NCI-H524 (cell line): ENCODE measurements at regions not wholly inside any gene's neighbourhood (a gene's known extent, or its start where the extent isn't known, plus 50 kb on each side); places are given as distances from the start of the nearest gene placed in this dataset.
"Not testable (repeated sequence)": the region's sequence is repeated elsewhere in the genome, so short reads cannot be mapped to it uniquely, and the experiment has no call there.

Experiments
- DNase-seq, 2 experiments: peaks; one replicate each; lab custom pipeline; 2025; lab: John Stamatoyannopoulos, UW

- no peak for DNase-seq
Observed at GRCh38 chr10:93221171-93221496, 147.4 kb downstream of the CYP26A1 start.

DNA sequence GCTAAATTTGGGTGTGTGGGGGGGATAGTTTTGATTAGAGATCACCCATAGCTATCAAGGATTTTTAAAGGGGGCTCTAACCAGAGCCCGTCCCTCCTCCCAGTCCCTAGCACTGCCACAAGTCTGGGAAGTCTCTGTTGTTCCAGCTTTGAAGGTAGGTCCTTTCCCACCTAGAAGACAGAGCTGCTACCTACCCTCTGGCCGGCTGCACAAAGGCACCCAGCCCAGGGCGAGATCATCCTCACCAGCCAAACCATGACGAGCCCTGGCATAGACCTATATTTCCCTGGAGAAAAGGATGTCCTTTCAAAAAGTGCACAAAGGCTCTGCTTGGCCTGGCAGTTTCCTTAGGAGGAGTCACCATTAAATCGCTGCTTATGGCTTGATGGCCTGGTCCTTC lies 147.8 kb downstream of the CYP26A1 start:
- no peak for DNase-seq

DNA sequence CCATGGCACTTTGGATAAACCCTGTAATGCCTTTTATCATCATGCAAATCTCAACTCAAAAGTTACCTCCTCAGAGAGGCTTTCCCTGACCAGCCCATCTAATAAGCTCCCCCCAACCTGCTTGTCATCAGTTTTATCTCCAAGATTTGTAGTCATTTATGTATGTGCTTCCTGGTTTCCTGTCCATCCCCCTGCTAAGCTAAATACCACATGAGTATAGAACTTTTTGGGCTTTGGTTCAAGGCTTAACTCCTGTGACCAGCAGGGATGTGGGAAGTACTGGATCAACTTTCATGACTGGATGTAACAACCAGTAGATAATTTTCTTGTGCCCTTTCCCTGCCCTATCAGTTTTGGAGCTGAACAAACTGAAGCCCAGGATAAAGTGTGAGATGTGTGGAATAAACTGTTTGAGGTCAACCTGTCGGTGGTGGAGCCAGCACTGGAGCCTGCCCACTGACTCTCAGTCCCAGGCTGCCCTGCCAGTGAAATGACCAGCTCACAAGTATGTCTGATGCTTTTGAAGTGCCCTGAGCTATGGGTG lies 148.6 kb downstream of the CYP26A1 start:
- no peak for DNase-seq

DNA sequence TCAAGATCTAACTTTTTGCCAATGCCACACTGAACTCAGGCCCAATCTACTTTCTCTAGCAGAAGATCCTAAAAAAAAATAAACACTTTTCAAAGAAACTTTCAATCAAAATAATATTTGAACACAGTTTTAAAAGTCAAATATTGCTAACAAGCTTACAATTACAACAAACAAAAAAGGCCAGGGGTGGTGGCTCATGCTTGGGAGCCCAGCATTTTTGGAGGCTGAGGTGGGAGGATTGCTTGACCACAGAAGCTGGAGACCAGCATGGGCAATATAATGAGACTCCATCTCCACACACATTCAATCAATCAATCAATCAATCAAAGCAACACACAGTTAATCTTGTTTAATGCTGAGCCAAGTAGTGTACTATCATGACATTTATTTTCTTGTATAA lies 149.2 kb downstream of the CYP26A1 start:
- DNase-seq, result no peak

DNA sequence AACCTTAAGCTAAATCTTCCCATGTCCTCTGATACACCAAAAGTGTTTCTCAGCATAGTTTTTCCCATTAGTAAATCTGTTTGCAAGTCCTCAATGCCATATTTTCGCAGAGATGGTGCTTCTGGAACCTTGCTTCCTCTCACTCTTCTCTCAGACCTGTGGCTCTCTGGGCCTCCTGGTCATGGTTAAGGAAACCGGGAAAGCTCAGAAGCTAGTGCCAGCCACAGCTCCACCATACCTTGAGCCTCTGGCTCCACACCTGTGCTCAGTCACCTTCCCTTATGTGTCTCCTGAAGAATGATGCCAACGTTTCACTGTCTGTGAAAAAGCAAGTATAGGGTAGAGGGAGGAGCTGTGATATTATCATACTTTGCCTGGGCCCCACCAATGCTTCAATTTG lies 149.6 kb downstream of the CYP26A1 start:
- DNase-seq, result no peak

- DNase-seq, result no peak
Observed at GRCh38 chr10:93224005-93224779, 150.5 kb downstream of the CYP26A1 start.

DNA sequence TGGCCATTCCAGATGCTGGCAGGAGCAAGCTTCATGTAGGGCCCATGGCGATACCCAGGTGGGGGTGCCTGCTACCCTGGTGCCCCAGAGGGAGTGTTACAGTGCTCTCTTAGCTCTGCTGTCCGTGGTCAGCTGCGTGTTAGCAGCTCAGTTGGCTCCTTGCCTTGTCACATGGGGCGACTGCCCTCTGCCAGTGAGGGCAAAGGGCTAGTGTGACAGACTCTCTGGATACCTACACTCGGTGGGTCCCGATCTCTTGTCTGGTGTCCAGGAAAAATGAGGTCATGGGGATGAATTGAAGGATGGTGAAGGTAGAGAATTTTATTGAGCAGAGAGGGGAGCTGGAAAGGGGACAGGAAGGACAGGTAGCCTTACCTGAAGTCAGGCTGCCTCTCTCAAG lies 152.2 kb downstream of the CYP26A1 start:
- no peak for DNase-seq

- no peak for DNase-seq
Observed at GRCh38 chr10:93226619-93227018, 152.9 kb downstream of the CYP26A1 start.

DNA sequence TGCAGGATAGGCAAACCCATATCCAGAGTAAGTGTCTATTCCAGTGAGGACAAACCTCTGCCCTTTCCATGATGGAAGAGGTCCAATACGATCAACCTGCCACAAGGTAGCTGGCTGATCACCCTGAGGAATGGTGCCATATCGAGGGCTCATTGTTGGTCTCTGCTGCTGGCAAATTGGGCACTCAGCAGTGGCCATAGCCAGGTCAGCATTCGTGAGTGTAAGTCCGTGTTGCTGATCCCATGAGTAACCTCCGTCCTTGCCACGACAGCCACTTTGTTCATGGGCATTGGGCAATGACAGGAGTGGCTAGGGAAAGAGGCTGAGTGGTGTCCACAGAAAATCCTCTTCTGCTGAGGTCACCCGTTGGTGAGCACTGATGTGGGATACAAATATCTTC lies 156.9 kb downstream of the CYP26A1 start:
- DNase-seq, result not testable (repeated sequence)

DNA sequence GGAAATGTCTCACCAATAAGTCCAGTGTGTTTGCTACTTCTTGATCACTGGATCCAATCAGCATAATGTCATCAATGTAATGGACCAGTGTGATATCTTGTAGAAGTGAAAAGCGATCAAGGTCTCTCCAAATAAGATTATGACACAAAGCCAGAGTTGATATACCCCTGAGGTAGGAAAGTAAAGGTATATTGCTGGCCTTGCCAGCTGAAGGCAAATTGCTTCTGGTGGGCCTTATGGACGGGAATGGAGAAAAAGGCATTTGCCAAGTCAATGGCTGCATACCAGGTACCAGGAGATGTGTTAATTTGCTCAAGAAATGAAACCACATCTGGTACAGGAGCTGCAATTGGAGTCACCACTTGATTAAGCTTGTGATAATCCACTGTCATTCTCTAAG lies 158.5 kb downstream of the CYP26A1 start:
- not testable (repeated sequence) for DNase-seq

DNA sequence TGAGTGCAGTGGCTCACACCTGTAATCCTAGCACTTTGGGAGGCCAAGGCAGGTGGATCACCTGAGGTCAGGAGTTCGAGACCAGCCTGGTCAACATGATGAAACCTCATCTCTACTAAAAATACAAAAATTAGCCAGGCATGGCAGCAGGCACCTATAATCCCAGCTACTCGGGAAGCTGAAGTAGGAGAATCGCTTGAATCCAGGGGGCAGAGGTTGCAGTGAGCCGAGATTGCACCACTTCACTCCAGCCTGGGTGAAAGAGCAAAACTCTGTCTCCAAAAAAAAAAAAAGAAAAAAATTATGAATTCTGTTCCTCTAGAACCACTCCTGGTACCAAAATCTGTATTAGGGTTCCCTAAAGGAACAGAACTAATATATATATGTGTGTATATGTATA lies 161.2 kb downstream of the CYP26A1 start:
- DNase-seq, result not testable (repeated sequence)

GRCh38 chr10:93235686-93236085 lies 162.0 kb downstream of the CYP26A1 start:
- no peak for DNase-seq

GRCh38 chr10:93236393-93237040 lies 162.8 kb downstream of the CYP26A1 start:
- no peak for DNase-seq

DNA sequence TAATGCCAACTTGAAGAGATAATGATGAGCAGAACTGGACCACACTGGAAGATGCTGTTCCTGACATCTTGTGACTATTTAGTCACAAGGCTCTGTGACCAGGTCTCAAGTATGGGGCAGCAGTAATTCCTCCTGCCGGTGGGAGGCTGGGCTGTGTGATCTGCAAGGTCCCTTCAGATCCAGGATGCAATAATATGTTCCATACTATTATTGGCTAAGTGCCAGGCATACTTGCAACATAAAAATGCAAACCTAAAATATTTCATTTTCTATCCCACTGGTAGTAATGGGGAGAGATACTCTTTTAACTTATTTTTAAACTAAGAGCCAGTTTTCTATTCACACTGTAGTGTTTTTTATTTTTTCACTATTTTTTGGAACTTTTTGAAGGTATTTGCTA lies 171.5 kb downstream of the CYP26A1 start:
- no peak for DNase-seq

- DNase-seq, result peak in 1 of 2 experiments; percentile 2
Observed at GRCh38 chr10:93245779-93246178, 172.1 kb downstream of the CYP26A1 start.

DNA sequence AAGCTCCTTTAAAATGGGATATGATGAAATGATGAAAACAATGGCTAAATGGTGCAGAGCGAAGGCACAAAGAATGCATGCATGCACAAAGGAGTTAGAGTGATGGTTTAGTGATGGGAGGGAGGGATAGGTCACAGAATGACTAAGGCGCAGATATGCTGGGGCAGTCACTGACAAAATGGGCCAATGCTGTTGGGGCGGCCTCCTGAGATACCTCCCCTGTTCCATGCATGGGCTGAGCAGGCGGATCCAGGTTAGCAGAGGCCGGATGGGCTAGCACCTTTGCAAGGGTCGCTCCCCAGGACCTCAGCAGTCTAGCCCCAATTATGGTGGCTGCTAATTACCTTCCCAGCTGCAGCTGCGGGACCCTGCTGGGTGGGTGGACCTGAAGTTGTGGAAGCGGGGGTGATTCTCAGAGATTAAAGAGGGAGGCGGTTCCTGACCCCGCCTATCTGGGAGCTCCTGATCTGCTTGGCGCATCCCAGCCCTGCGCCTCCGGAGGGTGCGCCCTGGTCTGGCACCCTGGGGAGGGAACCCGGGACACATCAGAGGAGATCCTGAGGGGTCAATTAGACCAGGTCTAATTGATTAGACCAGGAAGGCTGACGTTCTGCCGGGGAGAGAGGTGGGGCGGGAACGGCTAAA lies 175.0 kb downstream of the CYP26A1 start:
- DNase-seq, result no peak

DNA sequence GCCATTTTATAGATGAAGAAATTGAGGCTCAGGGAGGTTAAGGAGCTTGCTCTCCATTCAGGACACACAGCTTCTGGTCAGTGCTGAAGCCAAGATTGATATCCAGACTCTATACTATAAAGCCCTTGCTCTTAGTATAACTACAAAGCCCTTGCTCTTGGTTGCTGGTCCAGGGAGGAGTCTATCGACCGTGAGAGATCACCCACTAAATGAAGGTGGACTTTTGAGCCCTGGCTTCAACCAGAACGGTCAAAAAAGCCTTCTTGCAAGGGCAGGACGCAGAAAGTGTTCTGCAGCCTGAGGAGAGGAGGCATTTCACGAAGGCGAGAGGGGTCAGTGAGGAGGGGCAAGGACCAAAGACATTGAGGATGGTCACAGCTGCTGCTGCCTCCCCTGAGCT lies 176.3 kb downstream of the CYP26A1 start:
- no peak for DNase-seq

GRCh38 chr10:93254180-93254853 lies 180.6 kb downstream of the CYP26A1 start:
- no peak for DNase-seq

DNA sequence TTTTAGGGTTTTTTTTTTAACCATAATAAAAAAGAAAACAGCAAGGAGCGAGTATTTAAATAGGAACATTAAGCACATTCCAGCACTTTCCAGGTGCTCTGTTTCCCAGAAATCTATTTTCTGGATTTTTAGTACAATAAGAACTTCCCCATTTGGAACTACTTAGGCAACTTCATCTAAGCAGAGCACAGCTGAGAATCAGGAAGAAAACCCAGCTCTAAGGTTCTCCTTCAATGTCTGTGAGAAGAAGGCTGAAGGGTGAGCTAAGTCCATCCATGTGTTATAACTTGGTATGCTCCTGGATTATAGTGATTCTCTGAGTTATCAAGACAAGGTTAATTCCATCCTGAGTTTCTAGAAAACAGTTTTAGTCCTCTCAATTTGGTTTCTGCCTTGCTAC lies 181.9 kb downstream of the CYP26A1 start:
- no peak for DNase-seq
